Kidney tubule cell (primary cell): ENCODE measurements at regions not wholly inside any gene's neighbourhood (a gene's known extent, or its start where the extent isn't known, plus 50 kb on each side); places are given as distances from the start of the nearest gene placed in this dataset.

Source experiments
- DNase-seq: peaks from one replicate; pipeline ENCODE4 v3.0.0-alpha.2; 2018; ENCODE audit warnings: low spot score

DNA sequence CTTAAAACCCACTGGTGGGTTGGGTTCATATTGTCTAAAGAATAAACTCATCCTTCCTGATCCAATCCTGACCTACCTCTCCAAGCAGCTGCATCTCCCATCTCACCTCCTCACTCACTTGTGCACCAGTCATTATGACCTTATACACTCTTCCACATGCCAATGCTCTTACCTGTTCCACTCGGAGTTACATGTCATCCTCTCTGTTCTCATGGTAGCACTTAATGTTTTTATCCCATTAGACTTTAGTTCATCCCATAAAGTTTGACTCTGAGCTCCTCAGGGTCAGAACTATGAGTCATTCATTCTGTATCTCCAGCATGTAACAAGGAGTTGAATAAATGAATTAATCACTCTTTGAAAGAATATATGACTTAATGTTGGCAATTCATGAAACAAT lies 330.2 kb downstream of the KLF12 start:
- DNase-seq = peak; percentile 60

DNA sequence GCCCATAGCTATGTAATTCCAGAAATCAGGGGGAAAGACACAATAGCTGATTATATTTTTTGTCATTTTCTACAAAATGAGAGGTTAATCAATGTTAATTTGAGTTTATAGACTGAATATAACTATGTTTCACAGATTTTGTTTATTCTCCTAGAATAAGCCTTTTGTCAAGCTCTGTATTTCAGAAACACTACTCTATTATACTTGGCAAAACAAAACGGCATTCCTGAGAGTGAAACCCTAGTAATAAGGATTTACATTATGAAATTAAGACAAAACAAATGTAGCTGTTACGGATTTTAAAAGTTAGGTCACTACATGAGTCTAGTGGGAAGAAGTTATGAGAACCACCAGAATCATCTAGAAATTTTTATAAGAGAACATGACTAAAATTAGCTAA lies 334.2 kb downstream of the KLF12 start:
- no peak for DNase-seq

DNA sequence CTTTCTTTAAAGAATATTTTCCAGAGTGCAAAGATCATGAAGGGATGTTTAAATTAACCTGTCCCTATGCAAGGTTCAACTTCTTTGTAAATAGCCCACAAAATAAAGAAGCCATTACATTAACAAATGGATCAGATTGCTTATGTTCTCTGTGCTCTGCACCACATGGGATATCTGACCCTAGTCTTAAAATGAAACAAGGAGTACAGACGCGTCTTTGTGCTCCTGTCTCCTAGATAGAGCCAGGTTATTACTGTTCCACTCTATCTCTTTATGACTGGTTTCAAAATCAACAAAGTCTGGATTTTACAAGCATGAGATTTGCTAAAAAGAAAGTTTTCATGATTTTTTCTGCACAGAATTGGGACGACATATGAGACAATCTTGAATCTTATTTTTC lies 339.4 kb downstream of the KLF12 start:
- DNase-seq = no peak

DNA sequence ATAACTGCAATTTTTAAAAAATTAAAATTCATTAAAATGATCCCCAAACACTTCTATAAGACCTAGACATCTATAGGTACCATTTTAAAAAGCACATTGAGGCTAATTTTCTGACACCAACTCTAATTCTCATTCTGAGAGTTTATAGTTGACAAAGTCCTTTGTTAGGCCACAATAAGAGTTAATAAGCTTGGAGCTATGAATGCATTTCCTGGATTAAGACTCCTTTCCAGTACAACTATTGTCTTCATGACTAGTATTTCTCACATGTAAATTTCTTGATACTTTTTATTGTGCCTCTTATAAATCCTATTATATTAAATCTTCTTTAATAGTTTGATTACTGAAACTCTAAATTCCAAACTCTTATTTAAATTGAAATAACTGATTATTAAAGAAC lies 340.8 kb downstream of the KLF12 start:
- no peak for DNase-seq

GRCh38 chr13:73792796-73793195 lies 341.4 kb downstream of the KLF12 start:
- DNase-seq = no peak

DNA sequence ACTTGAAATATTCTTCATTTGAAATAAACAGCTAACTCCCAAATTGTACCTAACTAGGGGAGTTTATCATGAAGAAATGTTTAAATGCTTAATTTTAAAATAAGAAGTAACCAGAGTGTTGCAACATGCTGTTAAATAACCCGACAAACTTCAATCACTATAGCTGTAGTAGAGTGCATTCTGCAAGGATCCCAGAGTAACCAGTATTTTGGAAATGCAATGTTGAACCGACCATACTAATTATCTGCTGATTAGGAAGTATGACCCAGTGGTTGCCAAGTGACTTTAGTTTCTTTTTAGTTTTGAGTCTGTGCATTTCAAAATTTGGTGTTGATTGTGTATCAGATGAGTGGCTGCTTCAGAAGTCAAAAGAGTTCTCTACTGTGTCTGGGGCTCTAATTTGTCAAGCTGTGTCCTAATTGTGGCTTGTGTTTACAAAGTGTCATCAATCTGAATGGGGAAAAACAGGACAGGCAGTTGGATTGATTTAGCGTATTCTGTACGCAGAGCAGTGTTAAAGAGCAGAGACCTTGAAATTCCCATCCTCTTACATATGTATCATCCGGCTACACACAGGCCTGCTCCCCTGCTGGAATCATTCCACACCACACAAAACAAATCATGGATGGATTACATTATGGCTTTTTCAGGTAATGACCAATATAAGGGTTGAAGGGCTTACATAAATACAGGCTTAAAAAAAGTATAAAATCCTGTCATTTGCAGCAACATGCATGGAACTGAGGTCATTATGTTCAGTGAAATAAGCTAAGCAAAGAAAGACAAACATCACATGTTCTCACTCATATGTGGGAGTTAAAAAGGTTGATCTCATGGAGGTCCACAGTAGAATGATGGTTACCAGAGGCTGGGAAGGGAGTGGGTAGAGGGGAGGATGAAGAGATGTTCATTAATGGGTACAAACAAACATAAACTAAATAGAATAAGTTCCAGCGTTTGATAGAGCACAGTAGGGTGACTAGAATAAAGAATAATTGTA lies 351.5 kb downstream of the KLF12 start:
- DNase-seq = no peak

DNA sequence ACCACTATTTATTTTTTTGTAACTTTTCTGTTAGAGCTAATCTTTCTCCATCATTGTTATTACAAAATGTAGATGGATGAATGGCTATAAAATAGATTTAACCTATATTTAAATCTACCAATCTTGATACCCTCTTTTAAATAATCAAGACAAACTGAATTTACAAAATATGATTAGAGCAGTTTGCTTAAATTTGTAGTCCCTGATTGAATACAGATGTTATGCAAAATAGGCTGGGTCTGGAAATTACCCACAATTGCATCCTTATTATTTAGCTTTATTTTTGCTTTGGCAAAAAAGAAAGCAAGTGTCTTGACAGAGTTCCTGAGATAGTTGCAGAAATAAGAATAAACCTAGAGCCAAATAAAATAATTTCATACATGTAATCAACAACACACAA lies 352.8 kb downstream of the KLF12 start:
- DNase-seq = no peak

GRCh38 chr13:73779881-73780280 lies 354.3 kb downstream of the KLF12 start:
- DNase-seq = no peak

DNA sequence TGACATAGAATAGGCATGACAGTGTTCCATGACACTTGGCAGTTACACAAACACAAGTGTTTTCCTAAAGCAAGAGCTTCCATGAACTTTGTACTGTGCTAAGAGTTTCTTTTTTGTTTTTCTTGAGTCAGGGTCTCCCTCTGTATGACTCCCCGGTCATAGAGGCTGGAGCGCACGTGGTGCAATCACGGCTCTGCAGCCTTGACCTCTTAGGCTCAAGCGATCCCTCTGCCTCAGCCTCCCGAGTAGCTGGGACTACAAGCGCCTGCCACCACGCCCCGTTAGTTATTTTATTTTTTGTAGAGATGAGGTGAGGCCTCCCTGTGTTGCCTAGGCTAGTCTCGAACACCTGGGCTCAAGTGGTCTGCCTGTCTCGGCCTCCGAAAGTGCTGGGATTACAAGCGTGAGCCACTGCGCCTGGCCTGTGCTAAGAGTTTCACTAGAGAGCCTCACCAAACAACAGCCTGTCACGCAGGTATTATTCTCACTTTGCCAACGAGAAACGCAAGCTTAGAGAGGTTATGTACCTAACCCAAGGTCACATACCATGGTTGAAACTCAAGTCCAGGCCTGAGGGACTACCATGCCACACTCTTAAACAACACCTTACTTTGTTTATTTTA lies 355.9 kb downstream of the KLF12 start:
- no peak for DNase-seq

GRCh38 chr13:73777134-73777533 lies 357.1 kb downstream of the KLF12 start:
- no peak for DNase-seq

- DNase-seq = no peak
Measured at GRCh38 chr13:73776151-73776785, 357.9 kb downstream of the KLF12 start.

- DNase-seq = no peak
Measured at GRCh38 chr13:73773168-73773549, 361.0 kb downstream of the KLF12 start.

- DNase-seq = peak; percentile 3
Measured at GRCh38 chr13:73772449-73773167, 361.6 kb downstream of the KLF12 start.

DNA sequence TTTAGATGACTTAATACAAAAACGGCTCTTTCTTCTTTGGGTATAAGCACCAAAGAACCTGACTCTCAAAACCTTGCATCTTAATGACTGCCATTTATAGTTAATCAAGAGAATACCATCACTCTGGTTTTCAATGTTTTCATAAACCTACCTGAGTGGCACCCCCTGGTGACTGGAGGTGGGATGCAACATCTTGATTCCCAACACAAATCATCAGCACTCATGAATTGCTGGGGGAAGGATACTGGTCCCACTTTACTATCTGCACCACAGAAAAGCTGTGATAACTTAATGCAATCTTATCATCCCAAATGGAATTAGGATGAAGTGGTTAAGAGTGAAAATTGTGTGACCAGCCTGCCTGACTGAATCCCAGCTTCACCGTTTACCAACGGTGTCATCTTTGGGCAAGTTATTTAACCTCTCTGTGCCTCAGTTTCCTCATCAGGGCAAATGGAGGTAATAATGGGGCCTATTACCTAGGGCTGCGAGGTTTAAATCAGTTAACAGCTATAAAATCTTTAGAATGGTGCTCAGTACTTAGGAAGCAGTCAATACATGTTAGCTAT lies 366.4 kb downstream of the KLF12 start:
- DNase-seq = peak; percentile 9

GRCh38 chr13:73767191-73767741 lies 366.9 kb downstream of the KLF12 start:
- peak; percentile 22 for DNase-seq

DNA sequence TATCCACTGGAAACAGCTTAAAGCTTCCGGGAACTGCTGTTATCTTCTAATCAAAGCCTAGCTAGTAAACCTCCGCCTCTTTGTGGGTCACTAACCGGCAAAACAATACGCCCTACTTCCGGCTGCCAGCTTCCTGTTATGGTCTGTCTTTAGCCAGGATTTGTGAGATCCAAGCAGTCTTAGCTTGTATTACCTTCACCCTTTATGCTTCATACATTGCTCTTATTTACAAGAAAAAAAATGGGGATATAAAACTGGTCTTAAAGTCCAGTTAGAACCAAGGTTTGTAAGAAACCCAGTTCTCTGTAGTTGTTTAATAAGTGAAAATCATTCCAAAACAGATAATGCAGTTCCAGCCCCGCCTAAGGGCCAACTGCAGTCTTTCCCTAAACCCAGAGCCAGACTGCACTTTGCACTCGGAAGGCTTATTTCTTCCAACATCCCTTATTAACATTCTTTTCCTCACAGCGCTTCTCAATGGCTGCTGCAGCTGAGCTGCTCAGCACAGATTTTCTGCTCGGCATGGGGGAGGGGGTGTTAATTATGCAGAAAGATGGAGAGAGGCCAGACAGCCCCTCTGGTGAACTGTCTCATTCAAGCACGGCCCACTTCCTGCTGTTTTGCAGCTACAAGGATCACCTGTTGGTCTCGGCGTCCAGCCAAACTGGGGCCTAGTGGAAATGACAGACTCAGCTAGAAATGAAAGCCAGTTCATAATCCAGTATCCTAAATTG lies 368.4 kb downstream of the KLF12 start:
- peak; percentile 85 for DNase-seq

DNA sequence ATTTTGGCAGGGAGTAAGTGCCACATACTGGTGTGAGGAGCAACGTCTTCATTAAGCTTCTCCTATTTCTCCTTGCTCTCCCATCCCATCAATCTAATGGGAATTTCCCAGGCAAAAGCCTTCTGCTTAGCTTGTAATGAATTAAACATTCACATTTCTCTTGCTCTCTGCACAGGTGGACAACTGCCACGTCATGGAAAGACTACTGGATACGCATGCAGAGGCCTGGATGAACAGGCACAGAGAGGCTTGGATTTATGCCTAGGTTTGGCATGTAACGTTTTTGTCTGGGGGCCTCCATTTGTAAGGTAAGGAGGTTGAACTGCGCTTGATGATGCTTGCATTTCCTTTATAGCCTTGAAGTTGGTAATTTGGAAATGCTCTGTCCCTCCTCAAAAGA lies 374.8 kb downstream of the KLF12 start:
- peak; percentile 29 for DNase-seq

DNA sequence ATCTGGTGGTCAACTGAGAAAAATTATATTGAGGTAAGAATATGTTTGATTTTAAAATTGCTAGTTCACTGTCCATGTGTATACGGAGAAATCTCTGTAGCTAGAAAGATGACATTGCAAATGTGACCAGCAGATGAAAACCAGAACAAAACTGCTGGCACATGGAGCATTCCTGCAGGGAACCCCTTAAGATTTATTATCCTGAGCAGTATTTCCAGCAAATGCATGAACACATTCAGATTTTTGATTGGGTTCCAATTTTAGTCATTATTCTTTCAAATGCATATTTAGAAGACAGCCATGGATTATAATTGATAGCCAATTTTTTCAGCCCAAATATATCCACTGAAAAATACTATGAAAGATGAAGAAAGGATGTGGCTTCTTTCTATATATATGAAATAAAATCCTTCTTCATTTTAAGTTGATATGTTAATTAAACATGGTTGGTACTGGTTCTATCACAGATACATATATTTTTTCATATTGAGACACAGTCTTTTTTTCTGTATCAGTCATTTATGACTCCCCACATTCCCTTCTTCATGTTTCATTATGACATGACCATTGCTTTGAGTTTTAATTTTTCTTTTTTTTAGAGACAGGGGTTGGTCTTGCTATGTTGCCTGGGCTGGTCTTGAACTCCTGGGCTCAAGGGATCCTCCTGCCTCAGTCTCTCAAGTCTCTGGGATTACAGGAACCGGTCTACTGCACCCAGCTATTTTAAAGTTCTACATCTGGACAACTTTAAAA lies 376.5 kb downstream of the KLF12 start:
- no peak for DNase-seq

DNA sequence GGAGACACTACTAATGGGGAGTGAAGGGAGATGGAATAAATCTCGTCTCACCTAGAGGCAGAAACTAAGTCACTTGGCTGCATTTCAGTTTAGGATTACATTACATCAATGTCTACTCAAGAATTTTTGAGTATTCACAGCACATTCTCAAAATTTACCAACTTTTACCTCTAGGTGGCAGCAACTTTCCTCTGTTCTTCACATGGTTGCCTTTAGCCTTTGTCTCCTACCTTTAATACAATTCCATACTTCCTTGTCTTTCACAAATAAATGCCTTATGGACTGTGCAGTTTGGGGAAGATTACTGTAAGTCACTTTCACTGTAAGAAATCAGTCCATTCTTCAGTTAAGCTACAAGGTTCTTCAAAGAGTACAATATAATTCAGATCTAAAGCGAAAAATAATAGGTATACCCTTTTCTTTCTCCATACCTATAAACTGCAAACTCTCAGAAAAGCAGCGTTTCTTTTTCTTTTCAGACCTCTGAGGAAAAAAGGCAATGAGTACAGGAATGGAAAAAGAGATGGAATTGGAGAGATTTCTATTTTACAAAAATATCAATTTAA lies 379.4 kb downstream of the KLF12 start:
- peak; percentile 62 for DNase-seq

- no peak for DNase-seq
Measured at GRCh38 chr13:73754241-73754640, 380.0 kb downstream of the KLF12 start.
